Kidney (tissue), 13 donors: ENCODE measurements at regions not wholly inside any gene's neighbourhood (a gene's known extent, or its start where the extent isn't known, plus 50 kb on each side); places are given as distances from the start of the nearest gene placed in this dataset.

Source experiments
- DNase-seq, 5 donors: peaks; one replicate each; pipeline ENCODE4 v3.0.0-alpha.2; 2013 to 2020
- FAIRE-seq: peaks from 2 replicates; lab custom pipeline; 2012; peaks lifted over from hg19 to GRCh38; lab: Jason Lieb, UNC
- H3K27ac ChIP-seq, 2 donors: one replicate each; pipeline ENCODE4 v1.7.0; 2013; ENCODE audit warnings: low read depth in 2 of 2, low read length in 2 of 2, inconsistent platforms in 1 of 2
- H3K27me3 ChIP-seq: one replicate; pipeline ENCODE4 v1.7.1; 2013; ENCODE audit warnings: low read length, inconsistent platforms; ENCODE audit not compliant: control insufficient read depth, insufficient read depth
- H3K36me3 ChIP-seq, 3 donors: one replicate each; pipeline versions ENCODE4 v1.7.0 to v1.7.1; 2013; ENCODE audit warnings: low read length in 3 of 3, control low read depth in 1 of 3, inconsistent platforms in 1 of 3; ENCODE audit not compliant: insufficient read depth in 3 of 3, control insufficient read depth in 2 of 3
- H3K4me1 ChIP-seq, 3 donors: one replicate each; pipeline versions ENCODE4 v1.7.0 to v1.7.1; 2013; ENCODE audit warnings: low read length in 3 of 3, inconsistent platforms in 1 of 3, low read depth in 1 of 3; ENCODE audit not compliant: control insufficient read depth in 2 of 3, insufficient read depth in 2 of 3
- H3K4me3 ChIP-seq, 3 donors: one replicate each; pipeline versions ENCODE4 v1.7.0 to v1.8.1; 2013; ENCODE audit warnings: low read length in 3 of 3, control low read depth in 1 of 3, inconsistent platforms in 1 of 3
- H3K9ac ChIP-seq, 3 donors: one replicate each; pipeline versions ENCODE4 v1.7.0 to v1.7.1; 2013; ENCODE audit warnings: low read length in 3 of 3, control low read depth in 1 of 3, inconsistent platforms in 1 of 3
- H3K9me3 ChIP-seq, 3 donors: one replicate each; pipeline versions ENCODE4 v1.7.0 to v1.7.1; 2013; ENCODE audit warnings: low read length in 3 of 3, control low read depth in 1 of 3, inconsistent platforms in 1 of 3; ENCODE audit not compliant: control insufficient read depth in 2 of 3, insufficient read depth in 1 of 3
- CTCF ChIP-seq: IDR thresholded peaks from 3 replicates; pipeline ENCODE4 v1.5.1; 2012; ENCODE audit warnings: mild to moderate bottlenecking, moderate library complexity, borderline replicate concordance; ENCODE audit not compliant: insufficient read depth; ENCODE audit errors: extremely low read depth
- intact Hi-C: fragments of 100-400 bp; cut with DNase I; formaldehyde crosslinking; loops from one replicate; pipeline ENCODE4 v1.11.1; 2022
- donor health status: control.
- donor health status: control.
- donor health status: control.
- donor health status: control.
- donor health status: control.
- donor health status: DM: yes; HTN: yes; CAD: no.
- donor health status: Normal renal cell carcinoma (clear cell type).

- TF ChIP-seq CTCF, result no peak
- Histone ChIP-seq H3K9ac (no peak overlapping the region), H3K27me3 (no peaks in the 10 kb centered on the region), H3K4me1 (no peaks in the 10 kb centered on the region), H3K4me3 (no peak overlapping the region), H3K36me3 (no peaks in the 10 kb centered on the region), H3K27ac (no peak overlapping the region), H3K9me3 (peaks cover 0 to 11% (median 0%) of the 10 kb centered on the region in 3 donors)
- DNase-seq (no peak), FAIRE-seq (no peak)
- intact Hi-C loops, result no loop called here
Observed at GRCh38 chr3:35183927-35184675, 455.2 kb upstream of the ARPP21 start.

GRCh38 chr3:35184775-35185174 is 454.6 kb upstream of the ARPP21 start:
- no peaks in the 10 kb centered on the region for H3K4me1 ChIP-seq
- no peak for DNase-seq
- no peak for TF ChIP-seq CTCF
- intact Hi-C loops, result no loop called here
- H3K27me3 ChIP-seq, result no peaks in the 10 kb centered on the region
- H3K9ac ChIP-seq, result no peak overlapping the region
- H3K36me3 ChIP-seq, result no peaks in the 10 kb centered on the region
- no peak for FAIRE-seq
- H3K27ac ChIP-seq, result no peak overlapping the region
- H3K4me3 ChIP-seq, result no peak overlapping the region
- H3K9me3 ChIP-seq, result peaks cover 0 to 11% (median 0%) of the 10 kb centered on the region in 3 donors

- DNase-seq (no peak), FAIRE-seq (no peak)
- no peak for TF ChIP-seq CTCF
- intact Hi-C loops, result no loop called here
- Histone ChIP-seq H3K9me3 (no peaks in the 10 kb centered on the region), H3K27me3 (no peaks in the 10 kb centered on the region), H3K4me1 (no peaks in the 10 kb centered on the region), H3K36me3 (no peaks in the 10 kb centered on the region), H3K27ac (no peak overlapping the region), H3K4me3 (no peak overlapping the region), H3K9ac (no peak overlapping the region)
Observed at GRCh38 chr3:35187908-35188307, 451.4 kb upstream of the ARPP21 start.

- FAIRE-seq (no peak), DNase-seq (no peak)
- H3K9me3 ChIP-seq, result no peaks in the 10 kb centered on the region
- no peak overlapping the region for H3K4me3 ChIP-seq
- no peak for TF ChIP-seq CTCF
- intact Hi-C loops, result no loop called here
- H3K4me1 ChIP-seq, result no peaks in the 10 kb centered on the region
- H3K9ac ChIP-seq, result no peak overlapping the region
- no peak overlapping the region for H3K27ac ChIP-seq
- no peaks in the 10 kb centered on the region for H3K27me3 ChIP-seq
- H3K36me3 ChIP-seq, result no peaks in the 10 kb centered on the region
Observed at GRCh38 chr3:35194666-35195065, 444.7 kb upstream of the ARPP21 start.
